Stimulated activated CD4-positive, alpha-beta T cell treated with anti-CD3 and anti-CD28 coated beads, Interleukin-4, amount 100 ng/mL, for 1 hour (primary cell): ENCODE measurements at regions not wholly inside any gene's neighbourhood (a gene's known extent, or its start where the extent isn't known, plus 50 kb on each side); places are given as distances from the start of the nearest gene placed in this dataset.

Source experiments
- DNase-seq: peaks from one replicate; pipeline ENCODE4 v3.0.0-alpha.2; 2020

- no peak for DNase-seq
These were observed 868.6 kb downstream of the GATA3 start for GRCh38 chr10:8923096-8923495.

- no peak for DNase-seq
These were observed 873.2 kb downstream of the GATA3 start for GRCh38 chr10:8927705-8928104.

GRCh38 chr10:8946451-8946850 is 892.0 kb downstream of the GATA3 start:
- DNase-seq: no peak

- DNase-seq: no peak
These were observed 896.5 kb downstream of the GATA3 start for GRCh38 chr10:8950978-8951377.

- no peak for DNase-seq
These were observed 897.1 kb downstream of the GATA3 start for GRCh38 chr10:8951440-8952089.

- DNase-seq: no peak
These were observed 901.9 kb downstream of the GATA3 start for GRCh38 chr10:8956400-8956799.

GRCh38 chr10:8962249-8962648 is 907.8 kb downstream of the GATA3 start:
- DNase-seq: no peak

GRCh38 chr10:8967061-8967460 is 912.6 kb downstream of the GATA3 start:
- DNase-seq: no peak

GRCh38 chr10:8969853-8970252 is 915.4 kb downstream of the GATA3 start:
- DNase-seq: no peak

GRCh38 chr10:8975535-8975934 is 921.0 kb downstream of the GATA3 start:
- DNase-seq: no peak

GRCh38 chr10:8978100-8978499 is 923.6 kb downstream of the GATA3 start:
- DNase-seq: no peak

GRCh38 chr10:8979976-8980375 is 925.5 kb downstream of the GATA3 start:
- no peak for DNase-seq

- DNase-seq: no peak
These were observed 926.8 kb downstream of the GATA3 start for GRCh38 chr10:8981277-8981676.

- DNase-seq: no peak
These were observed 931.2 kb downstream of the GATA3 start for GRCh38 chr10:8985651-8986050.

- no peak for DNase-seq
These were observed 932.5 kb downstream of the GATA3 start for GRCh38 chr10:8986975-8987374.

GRCh38 chr10:8987712-8988111 is 933.2 kb downstream of the GATA3 start:
- DNase-seq: no peak

GRCh38 chr10:8990280-8990987 is 935.9 kb downstream of the GATA3 start:
- no peak for DNase-seq

GRCh38 chr10:8992009-8992408 is 937.5 kb downstream of the GATA3 start:
- no peak for DNase-seq

- no peak for DNase-seq
These were observed 939.4 kb downstream of the GATA3 start for GRCh38 chr10:8993864-8994263.

GRCh38 chr10:8998751-8999150 is 944.3 kb downstream of the GATA3 start:
- no peak for DNase-seq

- DNase-seq: no peak
These were observed 948.6 kb downstream of the GATA3 start for GRCh38 chr10:9003122-9003521.

- no peak for DNase-seq
These were observed 950.2 kb downstream of the GATA3 start for GRCh38 chr10:9004736-9005135.

- DNase-seq: no peak
These were observed 955.0 kb downstream of the GATA3 start for GRCh38 chr10:9009505-9009904.

- DNase-seq: peak; percentile 22
These were observed 955.6 kb downstream of the GATA3 start for GRCh38 chr10:9010093-9010492.
